ENCODE measurements at regions not wholly inside any gene's neighbourhood (a gene's known extent, or its start where the extent isn't known, plus 50 kb on each side); places are given as distances from the start of the nearest gene placed in this dataset.

DNA sequence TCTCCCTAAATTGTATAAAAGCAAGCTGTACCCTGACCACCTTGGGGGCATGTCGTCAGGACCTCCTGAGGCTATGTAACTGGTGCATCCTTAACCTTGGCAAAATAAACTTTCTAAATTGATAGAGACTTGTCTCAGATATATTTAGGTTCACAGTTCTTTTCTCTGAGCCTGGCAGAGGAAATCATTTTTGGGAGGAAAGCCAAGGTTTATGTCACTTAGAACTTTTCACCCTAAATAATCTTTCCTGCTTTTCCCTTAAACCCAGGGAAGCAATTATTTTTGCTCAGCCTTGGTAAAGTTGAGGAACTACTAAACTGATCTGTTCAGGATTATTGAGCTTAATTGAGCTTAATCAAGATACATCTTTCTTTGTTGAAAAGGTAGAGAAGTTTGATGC is 608.9 kb downstream of the PDCD6IP start:
- Histone ChIP-seq H3K27ac (replicated peaks) (no peak overlapping the region), H3K4me3 (replicated peaks; ENCODE audit: insufficient read depth, low read length) (no peak overlapping the region), H3K27me3 (ENCODE audit: insufficient read depth, poor library complexity, severe bottlenecking) (no peaks in the 10 kb centered on the region)
- DNase-seq (ENCODE audit: low read depth in 1 of 2, low spot score in 1 of 2), result no peak
- TF ChIP-seq, protein P1, sequence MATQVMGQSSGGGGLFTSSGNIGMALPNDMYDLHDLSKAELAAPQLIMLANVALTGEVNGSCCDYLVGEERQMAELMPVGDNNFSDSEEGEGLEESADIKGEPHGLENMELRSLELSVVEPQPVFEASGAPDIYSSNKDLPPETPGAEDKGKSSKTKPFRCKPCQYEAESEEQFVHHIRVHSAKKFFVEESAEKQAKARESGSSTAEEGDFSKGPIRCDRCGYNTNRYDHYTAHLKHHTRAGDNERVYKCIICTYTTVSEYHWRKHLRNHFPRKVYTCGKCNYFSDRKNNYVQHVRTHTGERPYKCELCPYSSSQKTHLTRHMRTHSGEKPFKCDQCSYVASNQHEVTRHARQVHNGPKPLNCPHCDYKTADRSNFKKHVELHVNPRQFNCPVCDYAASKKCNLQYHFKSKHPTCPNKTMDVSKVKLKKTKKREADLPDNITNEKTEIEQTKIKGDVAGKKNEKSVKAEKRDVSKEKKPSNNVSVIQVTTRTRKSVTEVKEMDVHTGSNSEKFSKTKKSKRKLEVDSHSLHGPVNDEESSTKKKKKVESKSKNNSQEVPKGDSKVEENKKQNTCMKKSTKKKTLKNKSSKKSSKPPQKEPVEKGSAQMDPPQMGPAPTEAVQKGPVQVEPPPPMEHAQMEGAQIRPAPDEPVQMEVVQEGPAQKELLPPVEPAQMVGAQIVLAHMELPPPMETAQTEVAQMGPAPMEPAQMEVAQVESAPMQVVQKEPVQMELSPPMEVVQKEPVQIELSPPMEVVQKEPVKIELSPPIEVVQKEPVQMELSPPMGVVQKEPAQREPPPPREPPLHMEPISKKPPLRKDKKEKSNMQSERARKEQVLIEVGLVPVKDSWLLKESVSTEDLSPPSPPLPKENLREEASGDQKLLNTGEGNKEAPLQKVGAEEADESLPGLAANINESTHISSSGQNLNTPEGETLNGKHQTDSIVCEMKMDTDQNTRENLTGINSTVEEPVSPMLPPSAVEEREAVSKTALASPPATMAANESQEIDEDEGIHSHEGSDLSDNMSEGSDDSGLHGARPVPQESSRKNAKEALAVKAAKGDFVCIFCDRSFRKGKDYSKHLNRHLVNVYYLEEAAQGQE (IDR thresholded peaks at IDR 0.05; ENCODE audit: insufficient replicate concordance, low read depth), result no peak
- TF ChIP-seq, protein P2, sequence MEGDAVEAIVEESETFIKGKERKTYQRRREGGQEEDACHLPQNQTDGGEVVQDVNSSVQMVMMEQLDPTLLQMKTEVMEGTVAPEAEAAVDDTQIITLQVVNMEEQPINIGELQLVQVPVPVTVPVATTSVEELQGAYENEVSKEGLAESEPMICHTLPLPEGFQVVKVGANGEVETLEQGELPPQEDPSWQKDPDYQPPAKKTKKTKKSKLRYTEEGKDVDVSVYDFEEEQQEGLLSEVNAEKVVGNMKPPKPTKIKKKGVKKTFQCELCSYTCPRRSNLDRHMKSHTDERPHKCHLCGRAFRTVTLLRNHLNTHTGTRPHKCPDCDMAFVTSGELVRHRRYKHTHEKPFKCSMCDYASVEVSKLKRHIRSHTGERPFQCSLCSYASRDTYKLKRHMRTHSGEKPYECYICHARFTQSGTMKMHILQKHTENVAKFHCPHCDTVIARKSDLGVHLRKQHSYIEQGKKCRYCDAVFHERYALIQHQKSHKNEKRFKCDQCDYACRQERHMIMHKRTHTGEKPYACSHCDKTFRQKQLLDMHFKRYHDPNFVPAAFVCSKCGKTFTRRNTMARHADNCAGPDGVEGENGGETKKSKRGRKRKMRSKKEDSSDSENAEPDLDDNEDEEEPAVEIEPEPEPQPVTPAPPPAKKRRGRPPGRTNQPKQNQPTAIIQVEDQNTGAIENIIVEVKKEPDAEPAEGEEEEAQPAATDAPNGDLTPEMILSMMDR (IDR thresholded peaks at IDR 0.05; ENCODE audit: insufficient read depth, low read length), result no peak
- TF ChIP-seq POLR2AphosphoS5 (IDR thresholded peaks at IDR 0.05; ENCODE audit: low read depth) (no peak), GABPA (IDR thresholded peaks at IDR 0.05; ENCODE audit: low read depth) (no peak), SPI1 (IDR thresholded peaks at IDR 0.05; ENCODE audit: borderline replicate concordance, low read depth) (no peak)

DNA sequence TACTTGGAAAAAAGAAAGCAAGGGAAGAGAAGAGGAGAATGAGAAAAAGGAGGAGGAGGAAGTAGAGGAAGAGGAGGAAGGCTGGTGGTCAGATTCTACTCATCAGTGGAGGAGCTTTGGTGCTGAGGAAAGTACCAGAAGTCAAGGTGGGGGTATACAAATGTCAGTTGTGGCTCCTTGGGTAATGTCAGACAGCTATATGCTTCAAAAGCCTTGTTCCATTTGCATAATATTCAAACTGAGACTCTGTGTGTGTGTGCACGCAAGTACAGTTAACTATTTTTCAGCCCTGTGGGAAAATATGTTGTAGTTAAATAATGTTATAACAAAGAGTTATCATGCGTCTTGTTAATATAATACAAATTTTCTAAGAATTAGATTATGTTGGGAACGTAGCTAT is 609.7 kb downstream of the PDCD6IP start:
- Histone ChIP-seq H3K4me3 (replicated peaks; ENCODE audit: insufficient read depth, low read length) (no peak overlapping the region), H3K27ac (replicated peaks) (no peak overlapping the region), H3K27me3 (ENCODE audit: insufficient read depth, poor library complexity, severe bottlenecking) (no peaks in the 10 kb centered on the region)
- TF ChIP-seq SPI1 (IDR thresholded peaks at IDR 0.05; ENCODE audit: borderline replicate concordance, low read depth) (no peak), POLR2AphosphoS5 (IDR thresholded peaks at IDR 0.05; ENCODE audit: low read depth) (no peak)
- TF ChIP-seq, protein P2 (IDR thresholded peaks at IDR 0.05; ENCODE audit: insufficient read depth, low read length), result no peak
- TF ChIP-seq, protein P1 (IDR thresholded peaks at IDR 0.05; ENCODE audit: insufficient replicate concordance, low read depth), result no peak
- no peak for DNase-seq (ENCODE audit: low read depth in 1 of 2, low spot score in 1 of 2)

DNA sequence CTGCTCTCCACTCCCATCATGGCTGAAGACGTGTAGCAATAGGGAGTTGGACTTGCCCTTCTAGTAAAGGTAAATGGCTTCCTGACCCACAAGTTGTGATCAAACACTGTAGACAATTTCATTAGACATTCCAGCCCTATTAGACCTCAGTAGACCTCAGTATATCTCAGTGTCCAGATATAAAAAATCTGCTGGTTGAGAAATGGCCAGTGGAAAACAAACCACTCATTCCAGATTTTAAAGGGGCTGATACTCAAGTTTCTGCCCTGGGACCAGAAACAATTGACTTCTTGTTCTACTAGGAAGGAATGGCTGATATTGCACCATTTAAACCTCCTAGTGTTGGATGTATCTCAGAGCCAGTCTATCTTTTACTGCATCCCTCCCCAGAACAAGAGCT is 613.2 kb downstream of the PDCD6IP start:
- no peak overlapping the region for H3K27ac ChIP-seq (replicated peaks)
- DNase-seq (ENCODE audit: low read depth in 1 of 2, low spot score in 1 of 2), result no peak

More for the DNA sequence above, 613.2 kb downstream of the PDCD6IP start:
- H3K27me3 ChIP-seq (ENCODE audit: insufficient read depth, poor library complexity, severe bottlenecking), result no peaks in the 10 kb centered on the region
- no peak for TF ChIP-seq SPI1 (IDR thresholded peaks at IDR 0.05; ENCODE audit: borderline replicate concordance, low read depth)
- TF ChIP-seq POLR2AphosphoS5 (IDR thresholded peaks at IDR 0.05; ENCODE audit: low read depth), result no peak
- TF ChIP-seq, protein P2 (IDR thresholded peaks at IDR 0.05; ENCODE audit: insufficient read depth, low read length), result no peak
- TF ChIP-seq GABPA (IDR thresholded peaks at IDR 0.05; ENCODE audit: low read depth), result no peak
- TF ChIP-seq, protein P1 (IDR thresholded peaks at IDR 0.05; ENCODE audit: insufficient replicate concordance, low read depth), result no peak
- no peak overlapping the region for H3K4me3 ChIP-seq (replicated peaks; ENCODE audit: insufficient read depth, low read length)

Data from HL-60 (cell line).